ENCODE measurements at regions not wholly inside any gene's neighbourhood (a gene's known extent, or its start where the extent isn't known, plus 50 kb on each side); places are given as distances from the start of the nearest gene placed in this dataset.

- TF ChIP-seq CTCF (optimal IDR thresholded peaks at IDR 0.05 in 1 of 3, IDR thresholded peaks at IDR 0.05 in 1 of 3, conservative IDR thresholded peaks at IDR 0.05 in 1 of 3; ENCODE audit: extremely low read depth in 1 of 3, insufficient read depth in 2 of 3, low read length in 3 of 3) (no peak), EZH2 (IDR thresholded peaks at IDR 0.05; ENCODE audit: low read length) (no peak)
Observed at GRCh38 chr9:85216601-85217000, 525.2 kb downstream of the AGTPBP1 start.
